ENCODE measurements at regions not wholly inside any gene's neighbourhood (a gene's known extent, or its start where the extent isn't known, plus 50 kb on each side); places are given as distances from the start of the nearest gene placed in this dataset.

DNA sequence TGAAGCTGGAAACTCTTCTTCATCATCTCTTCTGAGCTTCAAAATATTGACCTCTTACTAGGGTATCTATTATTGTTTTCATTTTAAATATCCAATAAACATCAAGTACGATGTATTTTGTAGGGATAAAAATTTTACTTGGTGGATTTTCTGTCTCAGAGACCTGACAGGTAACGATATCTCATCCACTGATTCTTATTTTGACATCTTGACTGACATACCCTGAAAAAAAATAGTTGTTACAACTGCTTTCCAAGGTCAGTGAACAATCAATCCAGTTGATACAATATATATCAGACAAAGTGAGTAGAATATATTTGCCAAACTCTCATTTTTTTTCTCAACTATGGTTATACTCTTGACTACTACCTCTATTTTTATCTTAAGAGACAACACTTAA is 963.7 kb upstream of the CDH2 start:
- TF ChIP-seq PPARA (CRISPR knock-in tag; IDR thresholded peaks at IDR 0.05; ENCODE audit: borderline replicate concordance) (no peak), PATZ1 (CRISPR knock-in tag; IDR thresholded peaks at IDR 0.05; ENCODE audit: borderline replicate concordance) (no peak), CREB5 (CRISPR knock-in tag; IDR thresholded peaks at IDR 0.05; ENCODE audit: low read depth) (no peak), SNAI2 (CRISPR knock-in tag; IDR thresholded peaks at IDR 0.05) (no peak), ISL1 (CRISPR knock-in tag; IDR thresholded peaks at IDR 0.05) (no peak), ZNF8 (CRISPR knock-in tag; IDR thresholded peaks at IDR 0.05) (no peak), TOX (CRISPR knock-in tag; IDR thresholded peaks at IDR 0.05; ENCODE audit: borderline replicate concordance) (no peak), GLIS3 (CRISPR knock-in tag; IDR thresholded peaks at IDR 0.05) (no peak), RARB (CRISPR knock-in tag; IDR thresholded peaks at IDR 0.05) (no peak), CSDC2 (CRISPR knock-in tag; IDR thresholded peaks at IDR 0.05) (no peak), ZC3H10 (CRISPR knock-in tag; IDR thresholded peaks at IDR 0.05) (no peak), OSR1 (CRISPR knock-in tag; IDR thresholded peaks at IDR 0.05) (no peak)
- TF ChIP-seq, protein P1, sequence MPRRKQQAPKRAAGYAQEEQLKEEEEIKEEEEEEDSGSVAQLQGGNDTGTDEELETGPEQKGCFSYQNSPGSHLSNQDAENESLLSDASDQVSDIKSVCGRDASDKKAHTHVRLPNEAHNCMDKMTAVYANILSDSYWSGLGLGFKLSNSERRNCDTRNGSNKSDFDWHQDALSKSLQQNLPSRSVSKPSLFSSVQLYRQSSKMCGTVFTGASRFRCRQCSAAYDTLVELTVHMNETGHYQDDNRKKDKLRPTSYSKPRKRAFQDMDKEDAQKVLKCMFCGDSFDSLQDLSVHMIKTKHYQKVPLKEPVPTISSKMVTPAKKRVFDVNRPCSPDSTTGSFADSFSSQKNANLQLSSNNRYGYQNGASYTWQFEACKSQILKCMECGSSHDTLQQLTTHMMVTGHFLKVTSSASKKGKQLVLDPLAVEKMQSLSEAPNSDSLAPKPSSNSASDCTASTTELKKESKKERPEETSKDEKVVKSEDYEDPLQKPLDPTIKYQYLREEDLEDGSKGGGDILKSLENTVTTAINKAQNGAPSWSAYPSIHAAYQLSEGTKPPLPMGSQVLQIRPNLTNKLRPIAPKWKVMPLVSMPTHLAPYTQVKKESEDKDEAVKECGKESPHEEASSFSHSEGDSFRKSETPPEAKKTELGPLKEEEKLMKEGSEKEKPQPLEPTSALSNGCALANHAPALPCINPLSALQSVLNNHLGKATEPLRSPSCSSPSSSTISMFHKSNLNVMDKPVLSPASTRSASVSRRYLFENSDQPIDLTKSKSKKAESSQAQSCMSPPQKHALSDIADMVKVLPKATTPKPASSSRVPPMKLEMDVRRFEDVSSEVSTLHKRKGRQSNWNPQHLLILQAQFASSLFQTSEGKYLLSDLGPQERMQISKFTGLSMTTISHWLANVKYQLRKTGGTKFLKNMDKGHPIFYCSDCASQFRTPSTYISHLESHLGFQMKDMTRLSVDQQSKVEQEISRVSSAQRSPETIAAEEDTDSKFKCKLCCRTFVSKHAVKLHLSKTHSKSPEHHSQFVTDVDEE (CRISPR knock-in tag; IDR thresholded peaks at IDR 0.05) = no peak

Measured in SK-N-SH treated with all-trans-retinoic acid at 6 μM for 48 hours (cell line).